ENCODE measurements at regions not wholly inside any gene's neighbourhood (a gene's known extent, or its start where the extent isn't known, plus 50 kb on each side); places are given as distances from the start of the nearest gene placed in this dataset.
"Not testable (repeated sequence)": the region's sequence is repeated elsewhere in the genome, so short reads cannot be mapped to it uniquely, and the experiment has no call there.

DNA sequence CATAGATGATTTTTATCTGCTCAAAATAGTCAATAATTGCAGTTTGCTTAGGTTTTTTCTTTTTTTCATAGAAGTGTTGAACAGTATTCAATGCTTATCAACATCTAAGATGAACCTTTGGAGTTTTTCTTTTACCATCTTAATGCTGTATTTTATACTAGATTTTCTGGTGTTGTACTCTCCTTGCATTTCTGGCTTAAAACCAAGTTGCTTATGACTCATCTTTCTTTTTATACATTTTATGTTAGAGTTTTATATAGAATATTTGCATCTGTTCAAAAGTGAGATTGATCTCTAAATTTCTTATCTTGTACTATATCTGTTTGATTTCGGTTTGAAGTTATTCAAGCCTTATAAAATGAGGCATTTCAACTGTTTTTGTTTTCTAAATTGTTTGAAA lies 232.5 kb downstream of the RFPL4B start:
- DNase-seq (ENCODE audit: low spot score): no peak

DNA sequence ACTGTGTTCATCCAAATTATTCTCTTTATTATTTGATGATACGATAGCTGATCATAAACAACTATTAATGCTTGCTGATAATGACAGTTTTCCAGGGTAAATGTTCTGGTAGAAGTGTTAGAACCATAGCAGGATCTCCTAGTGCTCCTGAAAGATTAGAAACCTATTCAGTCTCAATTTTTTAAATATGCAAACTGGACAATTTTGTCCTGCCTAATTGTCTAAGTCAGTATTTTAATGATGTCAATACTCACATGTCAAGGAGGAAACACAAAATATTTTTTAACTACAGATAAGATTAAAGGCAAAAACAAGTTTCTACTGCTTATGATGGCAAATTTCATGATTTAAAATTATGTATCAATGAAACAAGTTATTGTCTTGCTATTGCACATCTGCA lies 233.9 kb downstream of the RFPL4B start:
- no peak for DNase-seq (ENCODE audit: low spot score)

DNA sequence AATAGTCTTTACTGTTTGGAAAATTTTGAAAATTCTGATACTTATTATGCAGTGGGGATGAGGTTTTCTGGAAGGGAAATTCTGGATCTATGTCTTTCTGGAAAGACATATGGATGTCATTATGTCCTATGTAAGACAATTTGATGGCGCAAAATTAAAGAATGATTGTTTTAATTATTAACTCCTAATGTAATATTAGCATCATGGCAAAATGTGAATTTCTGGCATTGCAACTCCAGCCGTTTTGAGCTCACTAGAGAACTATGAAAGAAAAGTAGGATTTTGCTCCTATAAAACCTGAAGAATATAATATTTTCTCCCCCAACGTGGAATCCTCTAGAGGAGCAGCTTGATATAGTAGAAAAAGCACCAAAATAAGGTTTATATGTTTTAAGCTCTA lies 243.2 kb downstream of the RFPL4B start:
- no peak for DNase-seq (ENCODE audit: low spot score)

DNA sequence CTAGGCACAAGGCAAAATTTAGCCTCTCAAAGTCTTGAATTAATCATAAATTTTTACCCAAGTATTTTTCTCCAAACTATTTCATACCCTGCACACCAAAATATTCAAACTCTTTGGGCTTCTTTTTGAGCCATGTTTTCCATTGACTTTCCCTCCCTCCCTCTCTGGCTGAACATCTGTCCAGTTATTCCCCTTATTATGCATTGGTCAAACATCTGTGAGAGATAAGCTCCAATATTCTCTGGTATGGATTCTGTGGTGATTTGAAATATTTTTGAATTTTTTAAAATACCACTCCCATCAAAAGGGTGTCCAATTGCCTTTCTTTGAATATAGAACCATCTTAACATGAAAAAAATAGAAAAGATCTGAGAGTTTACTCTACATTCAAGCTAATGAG lies 244.2 kb downstream of the RFPL4B start:
- no peak for DNase-seq (ENCODE audit: low spot score)

DNA sequence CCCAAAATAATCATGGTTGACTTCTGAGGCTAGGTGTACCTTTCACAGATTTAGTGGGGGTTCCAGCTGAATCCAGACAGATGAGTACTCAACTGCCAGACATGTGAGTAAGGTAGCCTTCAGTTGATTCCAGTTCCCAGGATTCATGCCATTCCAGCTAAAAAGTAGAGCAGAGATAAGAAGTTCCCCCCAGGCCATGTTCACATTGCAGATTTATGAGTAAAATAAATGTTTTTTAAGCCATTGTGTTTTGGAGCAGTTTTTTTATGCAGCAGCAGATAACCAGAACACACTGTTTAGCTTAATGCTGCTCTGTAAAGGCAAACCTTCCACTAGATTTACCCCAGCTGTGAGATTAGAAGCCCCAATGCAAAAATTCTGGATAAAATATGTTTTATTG lies 245.0 kb downstream of the RFPL4B start:
- no peak for DNase-seq (ENCODE audit: low spot score)

DNA sequence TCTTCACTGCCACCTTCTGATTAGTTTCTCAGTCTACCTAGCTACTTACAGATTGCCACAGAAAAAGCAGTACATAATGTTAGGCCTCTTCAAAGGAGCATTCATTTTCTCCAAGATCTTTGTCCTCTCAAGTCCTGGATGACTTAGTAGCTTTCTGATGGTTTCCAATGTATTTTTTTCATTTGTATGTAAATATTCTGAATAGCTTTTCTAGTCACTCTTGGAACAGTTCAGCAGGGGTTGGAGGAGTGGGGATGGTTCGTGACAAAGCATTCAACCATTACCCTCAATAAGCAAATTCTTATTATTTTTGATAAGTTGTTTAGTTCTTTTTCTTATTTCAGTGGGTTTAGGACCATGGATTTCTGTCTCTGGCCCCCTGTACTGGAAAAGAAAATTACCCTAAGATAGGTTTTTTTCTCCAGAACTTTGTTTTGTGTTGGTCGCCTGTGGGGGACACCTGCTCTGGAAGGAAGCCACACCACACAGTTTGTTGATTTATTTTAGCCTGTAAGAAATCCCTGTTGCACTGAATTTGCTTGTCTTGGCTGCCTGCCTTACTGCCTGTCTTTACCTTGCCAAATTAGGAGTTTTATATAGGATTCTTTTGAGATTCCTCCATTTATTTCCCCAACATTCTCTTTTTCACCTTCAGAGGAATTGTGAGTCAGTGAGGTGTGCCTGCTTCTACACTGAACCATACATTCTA lies 247.9 kb downstream of the RFPL4B start:
- no peak for DNase-seq (ENCODE audit: low spot score)

DNA sequence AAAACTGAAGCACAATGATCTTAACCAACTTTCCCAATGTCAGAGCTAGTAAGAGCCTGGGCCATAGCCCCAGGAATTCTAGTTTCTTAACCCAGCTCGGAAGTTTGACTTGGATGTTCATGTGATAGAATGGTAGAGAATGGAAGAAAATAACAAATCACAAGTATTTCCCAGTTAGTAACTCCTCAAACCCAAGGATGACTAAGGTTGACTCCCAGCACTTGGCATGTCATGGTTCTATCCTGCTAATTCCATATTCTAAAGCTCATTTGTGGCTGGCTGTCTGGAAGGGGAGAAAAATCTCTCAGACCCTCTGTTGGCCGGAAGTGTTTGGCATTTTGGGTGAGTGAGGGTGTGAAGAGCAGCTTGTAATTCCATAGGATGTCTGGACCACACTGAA lies 248.7 kb downstream of the RFPL4B start:
- DNase-seq (ENCODE audit: low spot score): no peak

DNA sequence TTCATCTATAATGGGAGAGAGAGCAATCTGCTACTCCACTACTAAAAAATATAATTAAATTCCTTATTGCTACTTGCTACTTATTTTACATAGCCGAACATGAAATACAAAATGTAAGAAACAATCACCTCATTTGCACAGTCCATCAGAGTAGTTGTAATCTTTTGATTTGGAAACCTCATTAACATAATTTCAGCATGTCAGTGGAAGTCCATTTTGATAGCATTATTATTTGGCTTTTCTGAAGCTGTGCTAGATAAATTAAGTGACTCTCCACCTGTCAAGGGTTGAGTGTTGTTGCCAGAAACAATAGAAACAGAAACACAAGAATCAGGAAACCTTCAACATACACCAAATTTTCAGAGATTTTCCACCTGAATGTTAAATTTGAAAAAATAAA lies 250.0 kb downstream of the RFPL4B start:
- DNase-seq (ENCODE audit: low spot score): no peak

DNA sequence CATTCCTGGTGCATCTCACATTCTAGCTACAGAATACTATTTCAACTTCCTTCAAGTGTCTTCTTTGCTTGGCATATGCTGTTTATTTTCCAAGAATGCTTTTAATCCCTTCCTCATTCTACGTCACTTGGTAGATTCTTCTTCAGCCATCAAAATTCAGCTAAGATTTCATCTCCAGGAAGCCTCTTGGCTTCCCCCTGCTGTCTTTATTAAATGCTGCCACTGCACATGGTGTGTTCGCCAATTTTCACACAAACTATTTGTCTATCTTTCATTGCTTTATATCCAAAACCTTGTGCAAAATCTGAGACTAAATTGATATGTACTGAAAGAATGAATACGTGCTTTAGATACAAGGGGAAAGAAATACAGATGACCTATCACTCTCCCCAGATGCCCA lies 253.0 kb downstream of the RFPL4B start:
- no peak for DNase-seq (ENCODE audit: low spot score)

DNA sequence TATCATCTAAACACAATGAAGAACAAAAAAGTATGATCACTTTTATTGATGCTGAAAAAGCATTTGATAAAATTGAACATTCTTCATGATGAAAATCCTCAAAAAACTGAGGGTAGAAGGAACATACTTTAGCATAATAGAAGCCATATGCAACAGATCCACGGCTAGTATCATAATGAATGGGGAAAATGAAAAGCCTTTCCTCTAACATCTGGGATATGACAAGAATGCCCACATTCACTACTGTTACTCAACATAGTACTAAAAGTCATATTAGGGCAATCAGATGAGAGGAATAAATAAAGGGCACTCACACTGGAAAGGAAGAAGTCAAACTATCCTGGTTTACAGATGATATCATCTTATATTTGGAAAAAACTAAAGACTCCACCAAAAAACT lies 256.6 kb downstream of the RFPL4B start:
- DNase-seq (ENCODE audit: low spot score): no peak

DNA sequence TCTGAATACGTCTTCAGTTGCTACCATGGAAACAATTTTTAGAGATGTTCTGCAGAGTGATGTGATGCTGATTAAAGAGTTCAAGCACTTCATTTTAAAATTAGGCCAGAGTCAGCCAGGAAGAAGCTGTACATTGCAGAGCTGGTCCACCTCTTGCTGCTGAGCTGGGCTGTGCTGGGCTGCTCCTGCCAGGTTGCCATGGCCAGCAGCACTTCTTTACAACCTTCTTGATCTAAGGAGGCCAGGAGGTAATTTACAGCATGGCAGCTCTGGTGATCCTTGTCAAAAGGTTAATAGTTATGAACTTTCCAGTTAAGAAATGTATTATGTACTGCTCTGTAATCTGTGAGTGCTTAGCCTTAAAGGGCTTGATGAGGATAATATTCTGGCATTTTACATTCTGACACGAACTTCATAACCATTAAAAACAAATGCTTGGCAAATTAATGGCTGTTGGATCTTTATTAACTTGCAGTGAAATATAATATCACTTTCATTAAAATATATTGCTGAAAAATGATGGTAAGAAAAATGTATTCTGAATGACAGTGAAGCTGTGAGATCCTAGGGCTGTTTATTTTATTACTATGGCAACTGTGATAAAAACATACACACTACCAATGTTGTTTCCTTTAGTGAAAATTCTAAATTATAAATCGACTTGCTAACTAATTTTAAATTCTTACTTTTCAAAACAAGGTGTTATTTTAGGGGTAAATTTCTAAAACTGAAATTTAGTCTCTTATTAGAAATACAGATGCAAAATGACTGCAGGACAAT lies 259.7 kb downstream of the RFPL4B start:
- DNase-seq (ENCODE audit: low spot score): no peak

DNA sequence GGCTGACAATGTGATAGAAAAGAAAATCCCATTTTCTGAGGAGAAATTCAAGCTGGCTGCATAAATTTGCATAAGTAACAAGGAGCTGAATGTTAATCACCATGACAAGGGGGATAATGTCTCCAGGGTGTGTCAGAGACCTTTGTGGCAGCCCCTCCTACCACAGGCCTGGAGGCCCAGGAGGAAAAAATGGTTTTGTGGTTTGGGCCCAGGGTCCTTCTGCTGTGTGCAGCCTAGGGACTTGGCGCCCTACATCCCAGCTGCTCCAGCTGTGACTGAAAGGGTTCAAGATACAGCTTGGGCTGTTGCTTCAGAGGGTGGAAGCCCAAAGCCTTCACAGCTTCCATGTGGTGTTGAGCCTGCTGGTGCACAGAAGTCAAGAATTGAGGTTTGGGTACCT lies 261.8 kb downstream of the RFPL4B start:
- DNase-seq (ENCODE audit: low spot score): not testable (repeated sequence)

DNA sequence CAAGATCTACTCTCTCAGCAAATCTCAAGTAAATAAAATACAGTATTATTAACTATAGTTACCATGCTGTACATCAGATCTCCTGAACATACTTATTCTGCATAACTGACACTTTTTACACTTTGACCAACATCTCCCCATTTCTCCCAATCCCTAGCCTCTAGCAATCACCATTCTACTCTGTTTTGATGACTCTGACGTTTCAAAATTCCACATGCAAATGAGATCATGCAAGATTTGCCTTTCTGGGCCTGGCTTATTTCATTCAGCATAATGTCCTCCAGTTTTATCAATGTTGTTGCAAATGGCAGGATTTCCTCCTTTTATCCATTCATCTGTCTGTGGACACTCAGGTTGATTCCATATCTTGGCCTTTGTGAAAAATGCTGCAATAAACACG lies 266.3 kb downstream of the RFPL4B start:
- no peak for DNase-seq (ENCODE audit: low spot score)

DNA sequence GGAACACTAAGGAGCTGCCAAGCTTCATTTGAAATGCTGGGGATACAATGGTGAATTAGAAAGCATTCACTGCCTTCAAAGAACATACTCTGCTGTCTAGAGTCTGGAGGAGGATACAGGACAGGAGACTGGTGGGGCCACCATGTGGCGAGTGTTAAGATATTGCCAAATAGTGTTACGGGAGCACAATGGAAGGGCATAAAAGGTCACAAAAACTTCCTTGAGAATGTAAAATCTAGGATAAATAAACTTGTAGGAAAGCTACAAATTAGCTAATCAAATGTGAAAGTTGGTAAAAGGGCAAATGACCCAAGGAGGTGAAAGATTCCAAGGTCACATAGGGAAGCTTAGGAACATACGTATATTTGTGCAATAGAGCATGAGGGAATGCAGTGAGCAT lies 271.7 kb downstream of the RFPL4B start:
- DNase-seq (ENCODE audit: low spot score): no peak

DNA sequence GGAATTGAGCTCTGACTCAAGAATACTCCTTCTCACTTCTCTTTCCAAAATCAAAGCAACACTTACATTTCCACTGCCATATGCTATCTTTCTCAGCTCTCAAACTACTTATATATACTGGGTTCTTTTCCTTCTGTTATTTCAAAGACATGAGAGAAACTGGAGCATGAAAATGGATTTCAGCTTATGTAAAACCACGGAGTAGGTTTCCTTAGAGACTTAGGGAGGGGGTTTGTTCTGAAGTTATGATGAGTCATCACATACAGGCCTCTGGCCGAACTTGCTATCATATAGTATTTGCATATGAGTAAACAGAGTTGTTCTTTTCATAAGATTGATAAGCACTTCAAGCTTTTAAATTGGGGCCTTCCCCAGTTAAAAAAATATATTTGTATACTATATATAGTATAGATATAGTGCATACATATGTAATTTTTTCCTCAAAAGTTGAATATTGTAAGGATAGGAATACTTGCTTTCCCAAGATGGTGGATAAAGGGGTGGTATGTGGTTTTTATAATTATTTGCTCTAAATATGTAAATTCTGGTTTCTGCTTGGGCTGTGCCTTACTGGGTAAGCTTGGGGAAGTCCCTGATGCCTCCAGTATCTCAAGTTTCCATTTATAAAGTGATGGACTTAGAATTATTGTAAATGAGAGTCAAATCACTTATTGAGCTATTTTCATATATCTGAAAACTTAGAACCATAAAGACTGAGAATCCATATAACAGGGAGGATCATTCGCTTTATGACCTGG lies 273.9 kb downstream of the RFPL4B start:
- DNase-seq (ENCODE audit: low spot score): no peak

DNA sequence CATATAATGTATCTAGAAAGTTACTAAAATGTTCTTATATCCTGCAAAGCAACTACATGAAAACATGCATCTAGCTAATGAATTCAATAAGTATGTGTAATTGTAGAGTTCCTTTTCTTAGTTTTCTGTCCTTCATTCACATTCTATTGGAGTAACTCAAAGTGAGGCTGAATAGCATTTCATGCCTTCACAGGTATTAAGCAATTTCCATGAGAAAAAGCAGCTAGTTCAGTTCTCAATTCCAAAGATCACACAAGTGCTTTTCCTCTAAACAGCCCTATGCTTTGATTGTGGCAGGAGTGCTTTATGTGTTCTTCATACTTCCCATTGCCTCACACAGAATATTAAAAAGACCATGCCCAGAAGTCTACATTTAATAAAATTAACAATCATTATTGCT lies 274.9 kb downstream of the RFPL4B start:
- no peak for DNase-seq (ENCODE audit: low spot score)

DNA sequence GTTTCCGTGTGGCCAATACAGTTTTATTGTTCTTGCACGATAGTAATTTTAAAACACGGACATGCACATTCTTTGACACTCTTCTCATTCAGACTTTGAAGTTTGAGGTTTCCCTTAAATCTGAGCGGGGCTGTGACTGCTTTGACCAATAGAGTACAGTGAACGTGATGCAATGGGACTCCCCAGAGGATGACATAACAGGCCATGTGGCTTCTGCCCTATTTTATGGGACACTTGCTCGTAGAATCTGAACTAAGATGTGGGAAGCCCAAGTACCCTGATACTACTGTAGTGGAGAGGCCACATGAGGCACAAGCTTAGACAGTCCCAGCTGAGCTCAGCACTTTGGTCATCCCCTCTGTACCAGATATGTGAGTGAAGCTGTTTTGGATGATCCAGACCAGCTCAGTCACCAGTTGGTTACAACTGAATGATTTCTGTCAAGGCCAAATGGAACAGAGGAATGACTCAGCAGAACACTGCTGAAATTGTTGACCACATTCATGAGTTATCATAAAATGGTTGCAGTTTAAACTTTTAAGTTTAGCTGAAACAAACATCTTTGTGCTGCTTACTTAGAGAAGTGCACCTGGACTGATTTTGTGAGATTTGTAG lies 279.4 kb downstream of the RFPL4B start:
- no peak for DNase-seq (ENCODE audit: low spot score)

DNA sequence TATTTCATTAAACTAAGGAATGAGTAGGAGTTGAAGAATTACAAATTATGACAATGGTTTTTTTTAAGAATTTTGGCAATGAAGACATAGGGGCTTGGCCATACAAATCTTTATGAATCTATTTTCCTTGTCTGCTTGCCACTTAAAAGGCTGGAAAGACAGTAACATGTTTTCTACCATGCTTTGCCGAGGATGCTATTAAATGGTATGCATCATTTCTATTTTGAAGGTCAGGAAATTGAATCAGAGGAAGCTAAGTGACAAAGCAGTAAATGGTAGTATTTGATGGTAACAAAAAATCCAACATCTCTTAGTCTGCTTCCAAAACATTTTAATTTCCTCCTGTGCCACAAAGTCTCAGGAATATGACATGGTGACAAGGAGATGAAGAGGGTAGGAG lies 287.2 kb downstream of the RFPL4B start:
- no peak for DNase-seq (ENCODE audit: low spot score)

DNA sequence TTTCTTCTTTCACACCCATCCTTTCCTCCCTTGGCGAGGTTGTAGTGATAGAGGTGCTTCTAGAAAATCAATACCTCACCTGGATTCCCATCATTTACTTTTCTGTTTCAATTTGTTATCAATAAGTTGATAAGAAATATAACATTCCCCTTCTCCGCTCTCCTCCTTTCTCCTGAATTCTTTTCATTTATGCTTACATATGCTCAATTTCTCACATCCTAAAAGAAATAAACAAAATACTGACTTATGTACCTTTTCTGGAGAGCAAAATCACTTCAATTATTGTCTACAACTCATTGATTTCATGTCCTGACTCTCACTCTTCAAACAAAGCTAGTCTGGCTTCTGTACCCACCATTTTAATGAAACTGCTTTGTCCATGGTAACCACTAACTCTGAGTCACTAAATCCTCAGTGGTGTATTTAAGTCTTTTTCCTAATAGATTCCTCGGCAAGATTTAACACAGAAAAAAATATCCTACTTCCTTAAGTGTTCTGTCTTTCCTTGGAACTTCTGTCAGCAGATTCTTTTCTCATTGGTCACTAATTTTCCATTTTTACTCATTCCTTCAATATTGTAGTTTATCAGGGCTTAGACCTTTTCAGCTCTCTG lies 289.6 kb downstream of the RFPL4B start:
- DNase-seq (ENCODE audit: low spot score): no peak

DNA sequence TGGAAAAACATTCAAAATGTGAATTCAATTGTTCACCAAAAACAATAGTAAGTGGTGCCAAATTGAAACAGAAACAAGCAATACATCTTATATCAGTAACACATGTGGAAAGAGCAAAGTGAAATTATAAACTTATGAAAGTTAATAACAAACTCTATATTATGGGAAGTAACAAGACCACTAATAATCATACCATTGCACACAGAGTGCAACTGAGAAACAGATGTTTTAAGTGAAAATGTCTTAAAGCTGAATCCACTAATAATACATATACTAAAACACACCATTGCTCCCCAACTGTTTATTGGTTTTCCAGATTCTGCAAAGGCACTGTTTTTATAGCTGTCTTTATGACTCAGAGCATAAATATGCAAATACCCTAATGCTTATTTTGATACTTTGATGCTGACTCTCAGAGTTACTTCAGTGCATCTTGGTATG lies 292.3 kb downstream of the RFPL4B start:
- no peak for DNase-seq (ENCODE audit: low spot score)

DNA sequence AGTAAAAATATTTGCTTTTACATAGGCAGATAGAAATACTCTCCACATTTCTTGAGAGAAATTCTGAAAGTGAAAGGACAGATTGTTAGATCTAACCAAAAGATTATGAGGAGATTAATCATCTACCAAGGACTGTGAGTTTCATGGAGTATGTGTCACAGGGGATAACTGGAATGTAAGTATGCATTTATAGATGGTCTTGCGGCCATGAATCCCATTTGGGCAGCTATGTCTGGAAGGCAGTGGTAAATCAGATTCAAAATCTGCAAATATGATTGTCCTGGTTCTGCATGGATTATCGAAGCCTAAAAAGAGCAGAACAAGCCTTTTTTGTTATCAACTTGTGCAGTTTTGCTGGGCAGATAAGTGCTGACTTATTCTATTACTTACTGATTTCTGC lies 293.8 kb downstream of the RFPL4B start:
- no peak for DNase-seq (ENCODE audit: low spot score)

DNA sequence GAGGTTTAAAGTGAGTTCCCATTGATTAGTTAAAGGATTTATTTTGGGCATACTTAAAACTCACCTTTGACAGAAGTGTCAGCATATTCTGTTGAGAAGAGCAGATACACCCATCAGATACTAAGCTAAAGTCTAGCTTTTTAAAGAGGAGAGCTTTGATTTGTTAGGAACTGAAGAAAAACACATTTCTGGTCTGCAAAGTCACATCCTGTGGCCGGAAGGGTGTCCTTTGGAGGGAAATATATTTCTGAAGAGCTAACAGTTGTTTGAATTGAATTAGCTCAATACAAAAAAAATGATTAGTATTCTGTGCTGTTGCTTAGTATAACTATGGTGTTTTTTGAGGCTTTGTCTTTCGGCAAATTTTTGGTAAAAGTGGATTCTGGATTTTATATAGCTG lies 302.7 kb downstream of the RFPL4B start:
- DNase-seq (ENCODE audit: low spot score): no peak
